Psoas muscle (tissue), 7 donors: ENCODE measurements at regions not wholly inside any gene's neighbourhood (a gene's known extent, or its start where the extent isn't known, plus 50 kb on each side); places are given as distances from the start of the nearest gene placed in this dataset.

Experiments used
- ATAC-seq, 4 donors: fragments of 200-7000 bp; cut with Tn5 transposase; one replicate each; pipeline ENCODE4 v1.9.1; 2020; ENCODE audit warnings: moderate library complexity in 3 of 4, mild to moderate bottlenecking in 2 of 4
- DNase-seq, 2 donors: peaks; one replicate each; pipeline ENCODE4 v3.0.0-alpha.2; 2020
- H3K27ac ChIP-seq: fragments of 200-600 bp; one replicate; pipeline ENCODE4 v1.8.0; 2022
- H3K27me3 ChIP-seq, 3 donors: fragments of 200-600 bp in 1 of 3; one replicate each; pipeline versions ENCODE4 v1.6.1 to v1.8.0; 2013 to 2022; ENCODE audit warnings: low read length in 2 of 3, mild to moderate bottlenecking in 2 of 3, moderate library complexity in 1 of 3; ENCODE audit not compliant: insufficient read depth in 3 of 3
- H3K36me3 ChIP-seq, 2 donors: fragments of 200-600 bp in 1 of 2; one replicate each; pipeline versions ENCODE4 v1.6.1 to v1.8.0; 2013 to 2022; ENCODE audit warnings: low read depth in 1 of 2, mild to moderate bottlenecking in 1 of 2, moderate library complexity in 1 of 2; ENCODE audit not compliant: insufficient read depth in 1 of 2
- H3K4me1 ChIP-seq: fragments of 200-600 bp; one replicate; pipeline ENCODE4 v1.8.0; 2022
- H3K4me3 ChIP-seq: fragments of 200-600 bp; one replicate; pipeline ENCODE4 v1.8.0; 2022; ENCODE audit warnings: mild to moderate bottlenecking
- H3K9me3 ChIP-seq: fragments of 200-600 bp; one replicate; pipeline ENCODE4 v1.8.0; 2022
- CTCF ChIP-seq: fragments of 200-600 bp; IDR thresholded peaks from one replicate; pipeline ENCODE4 v1.8.0; 2022; ENCODE audit warnings: antibody characterized with exemption
- WGBS, 3 donors: extraction: QIAGEN DNeasy Blood & Tissue Kit; methylation state at CpG; one replicate each; pipeline versions ENCODE4 v1.1.6 to v1.1.7; 2013; 5-methylcytosine and 5-hydroxymethylcytosine counted together
- intact Hi-C, 2 donors: fragments of 100-400 bp; cut with DNase I; formaldehyde crosslinking; loops; one replicate each; pipeline versions ENCODE4 v1.11.0 to v1.14.2; 2022
- donor health status: healthy with polysubstance abuse.
- donor health status: DM: no; HTN: no; CAD: no; lungs with moderate emphysema.
- donor health status: Bipolar disorder and iron deficiency.
- donor health status: healthy.
- donor health status: DM: yes; HTN: yes; CAD: no.
- donor health status: DM: no; HTN: no; CAD: no.
- donor health status: DM: yes; HTN: yes; CAD: no.

- no peak for ATAC-seq
- TF ChIP-seq CTCF: no peak
- no peak overlapping the region for H3K27ac ChIP-seq
- 42 to 68% (median 65%) methylated on average over 3 of the region's 3 CpGs for WGBS, 3 donors
- no peaks in the 10 kb centered on the region for H3K9me3 ChIP-seq
- no peak for DNase-seq
- H3K27me3 ChIP-seq: no peaks in the 10 kb centered on the region
- intact Hi-C loops: no loop called here
- H3K4me1 ChIP-seq: no peaks in the 10 kb centered on the region
- H3K4me3 ChIP-seq: no peak overlapping the region
- no peaks in the 10 kb centered on the region for H3K36me3 ChIP-seq
Observed at GRCh38 chr4:147194604-147195003, 248.9 kb upstream of the TTC29 start.

GRCh38 chr4:147195386-147195785 lies 249.7 kb upstream of the TTC29 start:
- Histone ChIP-seq H3K36me3 (no peaks in the 10 kb centered on the region), H3K27ac (no peak overlapping the region), H3K4me3 (no peak overlapping the region), H3K27me3 (no peaks in the 10 kb centered on the region), H3K4me1 (no peaks in the 10 kb centered on the region), H3K9me3 (no peaks in the 10 kb centered on the region)
- ATAC-seq (no peak), DNase-seq (no peak)
- intact Hi-C loops: no loop called here
- 69 to 77% (median 76%) methylated on average over 2 of the region's 2 CpGs for WGBS, 3 donors
- no peak for TF ChIP-seq CTCF

DNA sequence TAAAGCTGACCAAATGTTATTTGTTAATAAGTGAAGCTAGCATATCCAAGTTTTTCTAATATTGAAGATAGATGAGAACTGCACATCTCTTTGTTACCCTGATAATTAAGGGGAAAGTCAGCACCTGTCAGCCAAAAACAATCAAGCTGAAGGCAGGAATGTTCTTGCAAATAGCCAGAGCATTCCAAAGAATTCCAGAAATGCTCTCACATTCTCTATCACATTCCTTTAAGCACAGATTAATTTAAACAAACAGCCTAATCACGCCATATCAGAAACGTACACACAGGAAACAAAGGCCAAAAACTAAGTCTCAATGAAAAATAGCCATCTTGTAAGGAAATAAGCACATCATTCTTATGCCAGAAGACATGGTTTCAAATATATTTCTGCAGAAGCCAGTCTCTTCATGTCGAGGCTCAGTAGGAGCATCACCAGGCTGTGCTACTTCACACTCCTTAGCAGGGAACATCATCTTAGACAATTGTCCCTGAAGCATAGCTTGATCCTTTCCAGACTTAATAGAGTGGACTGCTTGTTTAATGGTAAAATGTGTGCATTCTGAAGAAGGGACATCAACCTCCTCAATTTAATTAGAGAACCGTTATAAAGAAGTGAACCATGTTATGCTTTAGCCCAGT lies 252.9 kb upstream of the TTC29 start:
- no peak for ATAC-seq
- WGBS, 3 donors: 30 to 31% (median 30%) methylated on average over 4 of the region's 4 CpGs
- no peak for DNase-seq

GRCh38 chr4:147201016-147201415 lies 255.4 kb upstream of the TTC29 start:
- no peaks in the 10 kb centered on the region for H3K9me3 ChIP-seq
- no peak overlapping the region for H3K27ac ChIP-seq
- no peak overlapping the region for H3K4me3 ChIP-seq
- intact Hi-C loops: no loop called here
- no peak for ATAC-seq
- TF ChIP-seq CTCF: no peak
- 70 to 74% (median 71%) methylated on average over 1 of the region's 1 CpG for WGBS, 3 donors
- H3K4me1 ChIP-seq: no peaks in the 10 kb centered on the region
- no peaks in the 10 kb centered on the region for H3K27me3 ChIP-seq
- DNase-seq: no peak
- H3K36me3 ChIP-seq: no peaks in the 10 kb centered on the region

More for the DNA sequence above, 252.9 kb upstream of the TTC29 start:
- no peak for TF ChIP-seq CTCF
- no peaks in the 10 kb centered on the region for H3K36me3 ChIP-seq
- no peak overlapping the region for H3K4me3 ChIP-seq
- no peaks in the 10 kb centered on the region for H3K4me1 ChIP-seq
- no peak overlapping the region for H3K27ac ChIP-seq
- no peaks in the 10 kb centered on the region for H3K9me3 ChIP-seq
- intact Hi-C loops: no loop called here
- H3K27me3 ChIP-seq: no peaks in the 10 kb centered on the region

DNA sequence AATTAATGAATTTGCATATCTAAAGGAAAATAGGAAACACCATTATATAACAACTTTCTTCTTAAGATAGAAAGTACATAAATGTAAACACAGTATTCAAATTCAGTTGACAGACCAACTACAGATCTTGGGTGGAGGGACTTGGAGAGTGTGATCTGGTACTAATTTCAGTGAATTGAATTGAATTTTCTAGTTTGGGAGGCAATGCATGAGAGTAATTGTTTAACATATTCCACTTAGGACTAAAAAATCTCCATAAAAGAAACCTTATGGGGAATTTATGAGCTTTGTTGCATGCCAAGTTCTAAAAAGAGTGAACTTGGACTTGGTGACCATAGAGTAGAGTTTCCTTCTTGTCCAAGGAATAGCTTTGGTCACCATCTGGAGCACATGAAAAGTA lies 261.1 kb upstream of the TTC29 start:
- DNase-seq (no peak), ATAC-seq (no peak)
- H3K27me3 ChIP-seq: no peaks in the 10 kb centered on the region
- no peaks in the 10 kb centered on the region for H3K4me1 ChIP-seq
- H3K27ac ChIP-seq: no peak overlapping the region
- H3K36me3 ChIP-seq: no peaks in the 10 kb centered on the region
- intact Hi-C loops: no loop called here
- H3K9me3 ChIP-seq: no peaks in the 10 kb centered on the region
- no peak overlapping the region for H3K4me3 ChIP-seq
- TF ChIP-seq CTCF: no peak
